ENCODE measurements at regions not wholly inside any gene's neighbourhood (a gene's known extent, or its start where the extent isn't known, plus 50 kb on each side); places are given as distances from the start of the nearest gene placed in this dataset.

GRCh38 chr1:79594121-79594698 lies 587.7 kb upstream of the ADGRL4 start:
- no peak for TF ChIP-seq CTCF (IDR thresholded peaks at IDR 0.05)
- Histone ChIP-seq H3K27me3 (no peaks in the 10 kb centered on the region), H3K4me1 (no peaks in the 10 kb centered on the region), H3K27ac (no peak overlapping the region), H3K9me3 (no peaks in the 10 kb centered on the region), H3K4me3 (no peak overlapping the region), H3K36me3 (no peaks in the 10 kb centered on the region)
- DNase-seq (ENCODE audit: low spot score), result no peak

DNA sequence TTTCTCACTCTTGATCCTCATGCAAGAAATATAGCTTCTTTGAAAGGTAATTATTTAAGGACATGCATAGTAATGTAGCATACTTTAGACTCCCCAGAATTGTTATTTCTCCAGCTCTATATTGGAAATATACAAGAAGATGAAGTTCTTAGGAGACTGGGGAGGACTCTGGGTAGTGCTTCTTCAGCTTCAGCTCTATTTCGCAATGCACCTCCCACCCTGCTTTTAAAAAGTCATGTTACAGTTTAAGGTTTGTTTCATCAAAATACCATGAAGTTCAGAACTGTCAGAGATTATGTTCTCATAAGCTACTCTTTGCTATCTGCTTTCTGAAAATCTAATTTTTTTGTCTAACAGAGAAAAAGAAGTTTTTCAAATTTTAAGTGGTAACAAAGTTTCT lies 586.2 kb upstream of the ADGRL4 start:
- no peak for DNase-seq (ENCODE audit: low spot score)
- H3K4me1 ChIP-seq, result no peaks in the 10 kb centered on the region

DNA sequence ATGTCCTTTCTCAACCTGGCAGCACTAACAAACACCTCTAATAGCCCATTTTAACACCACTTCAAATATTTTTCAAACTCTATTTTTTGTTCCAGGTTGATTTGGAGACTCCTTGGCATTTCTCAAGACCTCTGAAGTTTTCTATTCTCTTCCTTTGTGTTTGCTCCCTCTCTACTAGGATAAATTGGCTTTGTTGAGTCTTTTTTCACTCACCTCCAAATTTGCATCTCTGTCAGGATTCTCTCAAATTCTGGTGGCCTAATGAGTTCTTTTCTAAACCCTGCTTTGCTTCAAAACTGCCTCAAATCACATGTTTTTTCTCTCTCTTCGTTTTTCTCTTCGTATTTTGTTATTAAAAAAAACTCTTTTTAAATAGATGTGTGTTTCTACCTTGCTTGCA lies 582.2 kb upstream of the ADGRL4 start:
- no peak for TF ChIP-seq CTCF (IDR thresholded peaks at IDR 0.05)
- H3K36me3 ChIP-seq, result no peaks in the 10 kb centered on the region
- H3K27me3 ChIP-seq, result no peaks in the 10 kb centered on the region
- no peak overlapping the region for H3K27ac ChIP-seq
- DNase-seq (ENCODE audit: low spot score), result no peak
- no peaks in the 10 kb centered on the region for H3K9me3 ChIP-seq
- H3K4me1 ChIP-seq, result no peaks in the 10 kb centered on the region
- no peak overlapping the region for H3K4me3 ChIP-seq

More for the DNA sequence above, 586.2 kb upstream of the ADGRL4 start:
- TF ChIP-seq CTCF (IDR thresholded peaks at IDR 0.05), result no peak
- H3K4me3 ChIP-seq, result no peak overlapping the region
- no peak overlapping the region for H3K27ac ChIP-seq
- H3K27me3 ChIP-seq, result no peaks in the 10 kb centered on the region
- no peaks in the 10 kb centered on the region for H3K36me3 ChIP-seq
- H3K9me3 ChIP-seq, result no peaks in the 10 kb centered on the region

DNA sequence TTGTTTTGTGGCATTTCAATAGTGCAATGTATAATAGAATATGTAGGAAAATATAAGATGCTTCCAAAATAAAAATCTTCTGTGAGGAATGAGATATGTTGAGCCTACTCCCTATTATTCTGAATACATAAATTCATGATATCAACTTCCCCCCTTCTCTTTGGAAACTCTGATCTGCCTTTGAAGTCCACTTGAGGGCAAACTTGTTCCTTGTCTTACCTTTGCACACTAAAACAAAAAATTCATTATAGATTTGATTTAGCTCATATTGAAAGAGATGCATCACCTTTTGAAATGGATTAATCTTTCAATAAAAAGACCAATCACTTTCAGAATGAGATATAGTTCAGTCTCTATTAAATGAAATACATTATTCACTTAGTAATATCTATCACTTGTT lies 580.7 kb upstream of the ADGRL4 start:
- Histone ChIP-seq H3K27me3 (no peaks in the 10 kb centered on the region), H3K27ac (no peak overlapping the region), H3K9me3 (no peaks in the 10 kb centered on the region), H3K4me3 (no peak overlapping the region), H3K36me3 (no peaks in the 10 kb centered on the region), H3K4me1 (no peaks in the 10 kb centered on the region)
- TF ChIP-seq CTCF (IDR thresholded peaks at IDR 0.05), result no peak
- DNase-seq (ENCODE audit: low spot score), result no peak

GRCh38 chr1:79585801-79586200 lies 579.3 kb upstream of the ADGRL4 start:
- H3K4me3 ChIP-seq, result no peak overlapping the region
- no peak for DNase-seq (ENCODE audit: low spot score)
- no peak overlapping the region for H3K27ac ChIP-seq
- H3K36me3 ChIP-seq, result no peaks in the 10 kb centered on the region
- no peak for TF ChIP-seq CTCF (IDR thresholded peaks at IDR 0.05)
- no peaks in the 10 kb centered on the region for H3K27me3 ChIP-seq
- no peaks in the 10 kb centered on the region for H3K9me3 ChIP-seq
- H3K4me1 ChIP-seq, result no peaks in the 10 kb centered on the region

GRCh38 chr1:79575424-79575823 lies 568.9 kb upstream of the ADGRL4 start:
- no peak for DNase-seq (ENCODE audit: low spot score)
- no peaks in the 10 kb centered on the region for H3K9me3 ChIP-seq
- H3K27me3 ChIP-seq, result no peaks in the 10 kb centered on the region
- no peak overlapping the region for H3K4me3 ChIP-seq
- H3K27ac ChIP-seq, result no peak overlapping the region
- no peaks in the 10 kb centered on the region for H3K4me1 ChIP-seq
- TF ChIP-seq CTCF (IDR thresholded peaks at IDR 0.05), result no peak
- H3K36me3 ChIP-seq, result no peaks in the 10 kb centered on the region

Data from right atrium auricular region (tissue), 2 donors.